Activated naive CD4-positive, alpha-beta T cell treated with anti-CD3 and anti-CD28 coated beads, Interleukin-2, amount 10 ng/mL, durations not matched to agents 7 days and 5 days (primary cell): ENCODE measurements at regions not wholly inside any gene's neighbourhood (a gene's known extent, or its start where the extent isn't known, plus 50 kb on each side); places are given as distances from the start of the nearest gene placed in this dataset.

Experiments
- CTCF ChIA-PET: fragments of 350-600 bp; sonication (Branson Sonifier 250); formaldehyde crosslinking; loops from one replicate; lab custom pipeline; 2021; ENCODE audit warnings: antibody characterized with exemption; lab: Charles Lee
- DNase-seq: peaks from one replicate; pipeline ENCODE4 v3.0.0-alpha.2; 2020
- H3K27ac Mint-ChIP-seq: one replicate; pipeline ENCODE4 v1.8.0; 2021; ENCODE audit warnings: mild to moderate bottlenecking, moderate library complexity, mixed read lengths
- H3K27me3 Mint-ChIP-seq: one replicate; pipeline ENCODE4 v1.8.0; 2021; ENCODE audit warnings: mild to moderate bottlenecking, mixed read lengths
- H3K36me3 Mint-ChIP-seq: one replicate; pipeline ENCODE4 v1.8.0; 2021; ENCODE audit warnings: mixed read lengths
- H3K4me1 Mint-ChIP-seq: one replicate; pipeline ENCODE4 v1.8.0; 2021; ENCODE audit warnings: mixed read lengths
- H3K4me3 Mint-ChIP-seq: one replicate; pipeline ENCODE4 v1.8.0; 2021; ENCODE audit warnings: mild to moderate bottlenecking, moderate library complexity, mixed read lengths
- H3K9me3 Mint-ChIP-seq: one replicate; pipeline ENCODE4 v1.8.0; 2021; ENCODE audit warnings: mixed read lengths

DNA sequence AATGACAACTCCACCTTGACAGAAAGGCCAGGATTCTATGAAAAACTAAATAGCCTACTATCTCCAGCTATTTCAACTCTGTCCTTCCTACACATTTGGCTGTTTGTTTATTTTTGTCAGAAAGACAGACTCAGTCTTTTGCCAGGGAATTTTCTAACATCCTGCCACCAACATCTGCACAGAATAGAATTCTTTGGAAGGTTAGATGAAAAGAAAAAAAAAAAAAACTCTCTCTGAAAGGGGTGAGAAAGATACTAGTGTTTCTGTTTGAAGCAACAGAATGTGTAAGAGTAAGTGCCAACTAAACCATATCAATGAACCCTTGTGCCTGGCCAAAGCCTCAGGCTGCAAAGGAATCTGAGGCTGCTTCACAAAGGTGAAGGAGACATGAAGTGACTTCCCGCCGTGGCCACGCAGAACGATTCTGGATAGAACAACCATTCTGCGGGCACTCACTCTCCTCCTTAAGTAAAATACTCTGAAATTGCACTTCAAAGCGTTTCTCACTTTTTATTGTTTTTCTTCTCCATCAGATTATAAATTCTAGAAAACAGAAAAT lies 498.2 kb downstream of the IRS2 start:
- no peak for DNase-seq
- H3K4me3 Mint-ChIP-seq = no peak overlapping the region
- no peaks in the 10 kb centered on the region for H3K4me1 Mint-ChIP-seq
- H3K27me3 Mint-ChIP-seq = no peaks in the 10 kb centered on the region
- CTCF ChIA-PET = no interaction called here
- no peak overlapping the region for H3K27ac Mint-ChIP-seq
- no peaks in the 10 kb centered on the region for H3K36me3 Mint-ChIP-seq
- H3K9me3 Mint-ChIP-seq = no peaks in the 10 kb centered on the region

DNA sequence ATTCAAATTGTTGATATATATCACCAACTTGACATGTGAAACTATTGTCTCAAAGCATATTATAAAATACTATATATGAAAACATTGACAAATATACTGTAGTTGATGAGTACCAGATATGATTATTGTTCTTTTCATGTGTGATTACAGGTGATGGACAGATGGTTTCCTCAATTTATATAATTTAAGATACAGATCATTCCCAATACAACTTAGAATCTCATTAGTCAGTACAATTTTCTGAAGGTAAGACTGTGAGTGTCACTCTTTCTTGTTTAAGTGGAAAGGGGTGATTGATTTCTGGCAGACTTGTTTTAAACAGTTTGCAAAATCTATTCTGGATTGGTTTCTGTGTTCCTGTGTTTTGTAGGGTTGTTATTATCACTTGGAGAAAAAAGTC lies 498.8 kb downstream of the IRS2 start:
- CTCF ChIA-PET = no interaction called here
- H3K36me3 Mint-ChIP-seq = no peaks in the 10 kb centered on the region

DNA sequence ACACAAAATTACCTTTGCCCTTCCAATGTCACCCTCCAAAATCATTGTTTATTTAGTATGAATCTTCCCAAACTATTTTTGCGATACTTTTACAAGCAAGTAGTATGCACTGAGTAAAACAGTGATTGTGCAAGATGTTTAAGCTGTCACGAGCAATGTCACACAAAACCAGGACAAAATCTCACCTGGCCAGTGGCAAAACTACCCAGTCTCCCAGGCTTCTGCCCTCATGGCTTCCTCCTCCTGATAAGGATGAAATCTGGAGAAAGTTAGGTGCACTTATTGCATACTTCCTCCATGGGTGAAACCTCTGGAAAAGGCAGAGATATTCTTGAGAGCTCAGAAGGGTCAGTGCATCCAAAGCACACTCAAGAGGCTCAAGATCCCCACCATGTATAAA lies 500.8 kb downstream of the IRS2 start:
- no peak for DNase-seq
- H3K27ac Mint-ChIP-seq = no peak overlapping the region
- H3K36me3 Mint-ChIP-seq = no peaks in the 10 kb centered on the region
- no peak overlapping the region for H3K4me3 Mint-ChIP-seq
- no peaks in the 10 kb centered on the region for H3K4me1 Mint-ChIP-seq
- no peaks in the 10 kb centered on the region for H3K27me3 Mint-ChIP-seq
- no peaks in the 10 kb centered on the region for H3K9me3 Mint-ChIP-seq
- CTCF ChIA-PET = no interaction called here

More for the DNA sequence above, 498.8 kb downstream of the IRS2 start:
- Mint-ChIP-seq H3K4me3 (no peak overlapping the region), H3K27ac (no peak overlapping the region), H3K9me3 (no peaks in the 10 kb centered on the region), H3K27me3 (no peaks in the 10 kb centered on the region), H3K4me1 (no peaks in the 10 kb centered on the region)
- DNase-seq = no peak

DNA sequence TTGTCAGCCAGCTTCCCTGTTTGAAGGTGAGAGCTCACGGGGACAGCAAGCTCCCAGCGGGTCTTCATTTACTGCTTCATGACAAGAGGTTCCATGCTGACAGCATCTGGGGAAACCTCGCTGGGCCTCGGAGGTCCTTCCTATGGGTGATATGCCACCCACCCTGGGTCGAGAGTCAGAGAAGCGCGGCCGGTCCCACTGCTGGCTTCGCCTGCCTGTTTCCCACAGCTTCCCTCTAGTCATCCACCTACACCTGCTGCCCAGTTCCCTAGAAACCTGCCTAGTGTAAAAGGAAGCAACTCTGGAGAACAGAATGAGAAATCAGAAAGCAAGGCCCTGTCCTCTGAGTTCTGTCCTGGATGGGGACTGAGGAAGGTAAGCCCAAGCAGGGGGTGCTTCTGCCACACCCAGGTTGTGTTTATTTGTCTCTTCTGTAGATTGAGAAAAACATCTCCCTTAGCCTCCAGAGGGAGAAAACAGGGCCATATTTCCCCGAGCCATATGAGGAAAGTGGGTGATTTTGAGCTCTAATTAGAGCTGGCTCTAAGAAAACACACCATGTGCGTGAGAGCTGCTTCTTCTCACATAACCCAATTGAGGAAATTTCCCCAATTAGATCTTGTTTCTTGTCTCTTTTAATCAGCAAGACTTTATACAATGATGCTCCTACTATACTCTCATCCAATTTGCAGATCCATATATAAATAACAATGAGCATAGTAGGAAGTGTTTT lies 504.3 kb downstream of the IRS2 start:
- CTCF ChIA-PET = interaction anchor here (0.6 kb wide), 1 partner anchor 15 kb away, joined by 3 read pairs; no protein-coding TSS in a partner anchor
- Mint-ChIP-seq H3K4me1 (no peaks in the 10 kb centered on the region), H3K4me3 (no peak overlapping the region), H3K27ac (no peak overlapping the region), H3K27me3 (no peaks in the 10 kb centered on the region), H3K36me3 (no peaks in the 10 kb centered on the region), H3K9me3 (no peaks in the 10 kb centered on the region)
- DNase-seq = no peak

DNA sequence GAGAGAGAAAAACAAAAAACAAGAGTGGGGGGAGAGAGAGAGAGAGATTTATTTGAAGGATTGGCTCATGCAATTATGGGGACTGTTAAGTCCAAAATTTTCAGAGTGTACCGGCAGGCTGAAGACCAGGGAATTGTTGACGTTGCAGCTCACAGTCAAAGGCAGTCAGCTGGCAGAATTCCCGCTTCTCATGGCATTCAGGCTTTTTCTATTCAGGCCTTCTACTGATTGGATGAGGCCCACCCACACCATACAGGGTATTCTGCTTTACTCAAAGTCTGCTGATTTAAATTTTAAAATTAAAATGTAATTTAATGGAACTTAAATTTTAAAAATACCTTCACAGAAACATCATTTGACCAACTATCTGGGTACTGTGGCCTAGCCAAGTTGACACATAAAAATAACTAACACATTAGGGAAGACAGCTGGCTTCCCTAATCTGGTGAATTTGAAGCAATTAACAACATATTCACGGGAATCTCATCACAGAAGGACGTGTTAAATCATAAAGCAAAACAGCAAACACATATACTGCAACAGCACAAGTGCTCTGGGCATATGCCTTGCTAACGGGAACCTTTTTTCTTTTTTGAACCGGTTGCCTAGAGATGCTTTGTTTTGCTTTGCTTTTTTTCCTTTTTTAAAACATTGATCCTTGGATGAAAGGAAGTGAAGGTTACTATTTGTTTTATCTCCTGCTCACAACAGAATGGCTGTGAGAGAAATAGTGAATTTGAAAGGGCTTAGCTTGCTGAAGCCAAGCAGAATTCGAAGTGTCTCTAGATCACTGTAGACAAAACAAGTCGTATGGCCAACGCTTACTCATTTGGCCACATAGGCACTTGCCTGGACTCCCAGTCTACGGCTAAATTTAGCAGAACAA lies 505.1 kb downstream of the IRS2 start:
- Mint-ChIP-seq H3K4me1 (no peaks in the 10 kb centered on the region), H3K27me3 (no peaks in the 10 kb centered on the region), H3K4me3 (no peak overlapping the region), H3K27ac (no peak overlapping the region), H3K36me3 (no peaks in the 10 kb centered on the region), H3K9me3 (no peaks in the 10 kb centered on the region)
- CTCF ChIA-PET = no interaction called here
- no peak for DNase-seq

DNA sequence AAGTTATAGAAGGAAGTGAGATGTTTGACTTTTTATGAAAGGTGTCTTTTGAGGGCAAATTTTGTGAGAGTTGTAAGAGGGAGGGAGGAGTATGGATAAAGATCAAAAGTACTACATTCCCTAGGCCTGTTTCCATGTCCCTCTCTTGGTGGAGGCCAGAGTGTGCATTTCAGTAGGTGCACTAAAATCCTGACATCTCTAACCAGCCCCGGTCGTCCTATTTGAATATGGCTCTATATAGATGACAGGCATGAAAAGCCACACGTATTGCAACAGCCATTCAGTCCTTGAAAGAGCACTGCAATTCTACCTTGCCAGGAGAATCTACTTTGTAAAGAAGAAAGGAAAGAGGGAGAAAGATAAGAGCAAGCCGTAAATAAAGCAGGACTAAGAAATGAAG lies 510.1 kb downstream of the IRS2 start:
- Mint-ChIP-seq H3K4me3 (no peak overlapping the region), H3K9me3 (no peaks in the 10 kb centered on the region), H3K27me3 (no peaks in the 10 kb centered on the region), H3K4me1 (no peaks in the 10 kb centered on the region), H3K27ac (no peak overlapping the region), H3K36me3 (no peaks in the 10 kb centered on the region)
- DNase-seq = no peak
- CTCF ChIA-PET = no interaction called here

DNA sequence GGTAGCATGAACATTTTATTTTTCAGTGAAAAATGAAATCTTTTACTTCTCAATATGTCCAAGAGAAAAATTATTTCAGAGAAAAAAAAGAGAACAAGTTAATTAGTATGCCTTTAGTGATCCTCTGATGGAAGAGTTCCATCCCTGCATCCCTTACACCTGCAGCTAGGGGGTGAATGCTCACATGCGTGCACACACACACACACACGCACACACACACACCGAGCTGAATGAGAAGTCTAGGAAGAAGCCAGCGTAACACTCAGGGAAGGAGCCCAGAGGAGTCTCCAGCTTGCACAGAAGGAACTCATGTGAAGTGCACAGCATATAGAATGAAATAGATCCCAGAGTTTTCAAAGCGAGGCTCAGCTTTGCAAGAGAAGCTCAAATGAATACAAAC lies 510.5 kb downstream of the IRS2 start:
- Mint-ChIP-seq H3K27me3 (no peaks in the 10 kb centered on the region), H3K4me3 (no peak overlapping the region), H3K4me1 (no peaks in the 10 kb centered on the region), H3K9me3 (no peaks in the 10 kb centered on the region), H3K36me3 (no peaks in the 10 kb centered on the region), H3K27ac (no peak overlapping the region)
- CTCF ChIA-PET = no interaction called here
- no peak for DNase-seq

DNA sequence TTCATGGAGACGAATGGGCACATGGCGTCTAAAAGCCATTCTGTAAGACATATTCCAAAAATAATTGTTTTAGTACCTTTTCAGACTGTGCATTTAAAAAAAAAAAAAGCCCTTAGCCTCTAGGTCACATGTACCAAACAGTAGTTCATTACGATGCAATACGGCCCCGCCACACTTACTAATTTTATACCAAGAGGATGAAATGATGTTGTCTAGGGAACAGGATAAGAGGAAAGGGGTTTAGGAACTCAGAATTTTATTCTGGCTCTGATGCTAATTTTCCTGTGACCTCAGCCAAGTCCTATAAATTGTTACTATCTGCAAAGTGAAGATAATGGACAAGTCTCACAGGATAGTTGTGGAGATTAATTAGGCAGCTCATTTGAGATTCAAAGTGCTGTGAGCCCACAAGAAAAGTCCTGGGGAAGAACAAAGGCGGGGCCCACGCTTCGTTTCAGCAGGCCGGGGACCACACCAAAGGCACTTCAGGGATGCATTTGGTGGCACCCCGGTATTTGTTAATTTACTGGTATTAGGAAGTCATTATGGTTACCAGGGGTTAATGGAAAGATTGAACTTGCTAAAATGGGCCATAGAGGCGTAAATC lies 511.1 kb downstream of the IRS2 start:
- Mint-ChIP-seq H3K36me3 (no peaks in the 10 kb centered on the region), H3K27ac (no peak overlapping the region), H3K9me3 (no peaks in the 10 kb centered on the region), H3K4me1 (no peaks in the 10 kb centered on the region), H3K27me3 (no peaks in the 10 kb centered on the region), H3K4me3 (no peak overlapping the region)
- no peak for DNase-seq
- CTCF ChIA-PET = no interaction called here

DNA sequence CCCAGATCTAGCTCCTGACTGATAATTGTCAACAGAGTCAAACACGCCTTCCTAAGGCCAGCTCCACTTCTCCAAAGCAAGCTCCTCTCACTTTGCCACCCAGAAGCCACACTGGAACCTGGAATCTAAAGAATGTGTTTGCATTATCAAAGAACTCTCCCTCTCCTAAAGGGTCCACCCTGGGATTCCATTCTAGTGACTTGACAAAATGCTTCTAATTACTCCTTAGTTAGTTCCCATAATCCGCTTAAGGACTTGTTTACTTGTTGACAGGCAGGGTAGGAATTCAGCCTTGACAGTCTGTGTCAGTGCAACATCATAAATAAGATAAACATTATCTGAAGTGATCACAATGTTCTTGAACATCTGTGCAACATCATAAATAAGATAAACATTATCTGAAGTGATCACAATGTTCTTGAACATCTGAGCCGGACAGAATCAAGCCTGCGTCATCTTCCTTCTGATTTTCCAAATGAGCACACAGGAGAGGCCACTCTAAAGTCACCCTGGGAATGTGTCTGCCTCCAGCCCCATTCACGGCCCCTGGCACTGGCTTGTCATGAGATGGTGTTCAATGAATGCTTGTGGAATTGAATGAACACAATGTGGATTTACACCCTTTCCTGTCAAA lies 512.1 kb downstream of the IRS2 start:
- Mint-ChIP-seq H3K4me1 (no peaks in the 10 kb centered on the region), H3K4me3 (no peak overlapping the region), H3K36me3 (no peaks in the 10 kb centered on the region), H3K9me3 (no peaks in the 10 kb centered on the region), H3K27me3 (no peaks in the 10 kb centered on the region), H3K27ac (no peak overlapping the region)
- no peak for DNase-seq
- CTCF ChIA-PET = interaction anchor here (0.6 kb wide), 1 partner anchor 832 kb away, joined by 3 read pairs; no protein-coding TSS in a partner anchor

DNA sequence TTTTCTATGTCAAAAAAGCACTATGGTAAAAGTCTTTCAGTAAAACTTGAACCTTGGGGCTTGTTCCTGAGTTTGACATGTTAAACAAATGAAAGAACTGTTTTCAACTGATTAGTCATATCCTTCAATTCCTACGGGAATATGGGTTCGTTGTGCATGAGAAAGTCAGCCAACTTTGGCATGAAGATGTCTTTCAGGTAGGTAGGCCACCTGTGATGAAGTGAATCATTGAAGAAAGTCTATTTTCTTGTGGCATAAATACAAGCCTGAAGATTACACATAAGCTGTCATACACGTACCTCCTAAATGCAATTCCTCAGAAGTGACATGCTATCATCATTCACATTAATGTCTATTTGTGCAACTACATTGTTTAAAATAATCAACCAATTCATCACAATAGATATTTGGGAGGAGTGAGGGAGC lies 513.0 kb downstream of the IRS2 start:
- Mint-ChIP-seq H3K4me1 (no peaks in the 10 kb centered on the region), H3K27ac (no peak overlapping the region), H3K4me3 (no peak overlapping the region), H3K36me3 (no peaks in the 10 kb centered on the region), H3K27me3 (no peaks in the 10 kb centered on the region), H3K9me3 (no peaks in the 10 kb centered on the region)
- CTCF ChIA-PET = interaction anchor here (0.6 kb wide), 1 partner anchor 831 kb away, joined by 3 read pairs; no protein-coding TSS in a partner anchor
- no peak for DNase-seq

DNA sequence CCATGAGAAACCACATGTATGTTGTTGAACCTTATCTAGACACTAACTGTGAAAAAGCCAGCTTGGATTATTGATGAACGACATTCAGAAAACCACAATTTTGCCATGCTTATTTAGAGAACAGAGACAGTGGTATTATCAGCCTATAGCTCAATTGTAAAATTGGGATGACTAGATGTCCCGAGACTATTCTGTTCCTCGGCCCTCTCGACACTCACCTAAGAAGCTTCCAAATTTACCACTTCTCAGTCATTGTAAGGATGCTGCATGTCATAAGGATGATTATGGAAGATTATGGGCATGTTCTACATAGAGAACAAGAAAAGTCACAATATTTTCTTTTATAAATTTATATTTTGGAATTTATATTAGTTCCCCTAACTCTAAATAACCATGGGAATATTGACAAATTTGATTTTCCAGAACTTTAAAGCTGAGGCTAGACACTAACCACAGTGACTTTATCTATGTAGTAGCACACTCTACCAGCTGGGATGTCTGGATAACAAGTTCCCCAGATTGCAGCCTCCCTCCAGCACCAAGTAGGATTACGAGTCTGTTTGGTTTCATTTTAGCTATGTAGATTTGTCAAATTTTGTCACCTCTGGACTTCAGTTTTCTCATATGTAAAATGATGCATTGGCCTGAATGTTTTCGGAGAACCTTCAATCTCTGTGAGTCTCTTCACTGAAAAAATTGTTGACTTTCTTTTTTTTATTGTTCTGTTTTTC lies 513.6 kb downstream of the IRS2 start:
- Mint-ChIP-seq H3K4me3 (no peak overlapping the region), H3K36me3 (no peaks in the 10 kb centered on the region), H3K9me3 (no peaks in the 10 kb centered on the region), H3K27me3 (no peaks in the 10 kb centered on the region), H3K27ac (no peak overlapping the region), H3K4me1 (no peaks in the 10 kb centered on the region)
- CTCF ChIA-PET = no interaction called here
- no peak for DNase-seq

DNA sequence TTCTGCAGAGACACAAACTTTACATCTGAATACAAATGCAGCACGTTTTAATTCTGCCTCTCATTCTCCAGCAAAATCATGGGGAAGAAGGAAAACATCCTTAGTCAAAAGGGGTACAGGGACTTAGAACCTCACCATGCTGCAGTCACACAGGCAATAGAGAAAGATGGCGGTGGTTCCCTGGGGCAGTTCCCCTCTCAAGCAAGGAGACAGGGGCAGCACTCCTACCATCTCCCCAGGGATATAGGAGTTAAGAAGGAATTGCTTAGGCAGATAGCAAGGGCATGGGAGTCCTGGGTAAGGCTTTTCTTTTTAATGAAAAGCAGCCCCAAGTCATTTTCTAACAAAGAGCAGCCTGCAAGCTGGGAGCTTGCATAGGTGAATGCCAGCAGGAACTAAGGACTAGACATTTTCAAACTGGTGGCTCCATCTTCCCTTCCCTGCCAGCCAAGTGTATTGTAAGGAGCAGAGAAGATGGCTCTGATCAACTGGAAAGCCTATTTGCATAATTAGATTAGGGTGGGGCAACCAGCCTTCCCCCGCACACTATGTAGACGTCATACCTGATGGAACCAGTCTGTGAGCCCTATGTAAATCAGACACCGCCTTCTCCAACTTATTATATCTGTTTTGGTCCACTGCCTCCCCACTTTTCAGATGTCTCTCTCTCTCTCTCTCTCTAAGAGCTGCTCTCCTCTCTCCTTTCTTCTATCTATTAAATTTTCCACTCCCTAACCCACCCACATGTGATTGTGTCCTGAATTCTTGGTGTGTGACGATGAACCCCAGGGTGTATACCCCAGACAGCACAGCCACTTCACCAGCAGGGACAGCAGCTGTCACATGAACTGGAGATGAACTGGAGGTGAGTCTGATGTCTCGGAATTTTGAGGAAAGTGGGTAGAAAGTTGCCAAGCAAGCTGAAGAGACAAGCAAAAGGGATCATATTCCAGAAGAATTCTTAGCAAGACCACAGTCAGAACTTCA lies 514.5 kb downstream of the IRS2 start:
- no peak overlapping the region for H3K4me3 Mint-ChIP-seq
- CTCF ChIA-PET = no interaction called here
- DNase-seq = no peak
- no peak overlapping the region for H3K27ac Mint-ChIP-seq
- H3K27me3 Mint-ChIP-seq = no peaks in the 10 kb centered on the region
- no peaks in the 10 kb centered on the region for H3K9me3 Mint-ChIP-seq
- no peaks in the 10 kb centered on the region for H3K4me1 Mint-ChIP-seq
- H3K36me3 Mint-ChIP-seq = no peaks in the 10 kb centered on the region
